Myocyte (in vitro differentiated cells): ENCODE measurements at regions not wholly inside any gene's neighbourhood (a gene's known extent, or its start where the extent isn't known, plus 50 kb on each side); places are given as distances from the start of the nearest gene placed in this dataset.
"Not testable (repeated sequence)": the region's sequence is repeated elsewhere in the genome, so short reads cannot be mapped to it uniquely, and the experiment has no call there.

Experiments
- DNase-seq: peaks from one replicate; pipeline ENCODE4 v3.0.0-alpha.2; 2012; ENCODE audit warnings: low read depth

- DNase-seq, result no peak
These were observed 101.8 kb downstream of the NUFIP1 start for GRCh38 chr13:44887515-44887914.

DNA sequence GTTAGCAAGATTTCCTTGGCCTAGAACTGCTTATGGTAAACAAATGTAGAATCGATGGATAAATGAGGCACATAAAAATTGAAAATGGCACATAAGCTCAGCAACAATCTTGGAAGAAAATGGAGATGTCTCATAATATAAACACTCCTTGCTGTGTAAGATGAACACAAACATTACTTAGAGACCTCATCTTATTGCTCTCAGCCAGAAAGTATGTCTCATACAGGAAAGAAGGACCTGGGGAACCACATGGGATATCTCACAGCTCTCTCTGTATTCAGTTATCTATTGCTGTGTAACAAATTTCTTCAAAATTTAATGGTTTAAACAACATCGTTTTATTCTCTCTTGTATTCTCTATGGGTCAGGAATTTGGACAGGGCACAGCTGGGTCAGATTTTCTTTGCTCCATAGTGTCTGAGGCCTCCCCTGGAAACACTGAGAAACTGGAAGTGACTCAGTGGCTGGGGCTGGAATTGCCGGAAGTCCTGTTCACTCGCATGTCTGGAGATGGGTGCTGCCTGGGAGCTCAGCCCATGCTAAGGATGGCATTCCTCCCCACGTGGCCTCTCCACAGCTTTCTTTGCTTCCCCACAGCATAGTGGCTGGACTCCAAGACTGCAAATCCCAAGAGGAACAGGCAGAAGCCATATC lies 105.1 kb downstream of the NUFIP1 start:
- peak; percentile 41 for DNase-seq

- peak; percentile 60 for DNase-seq
These were observed 109.7 kb downstream of the NUFIP1 start for GRCh38 chr13:44879452-44880058.

- DNase-seq, result no peak
These were observed 112.4 kb downstream of the NUFIP1 start for GRCh38 chr13:44876782-44877324.

DNA sequence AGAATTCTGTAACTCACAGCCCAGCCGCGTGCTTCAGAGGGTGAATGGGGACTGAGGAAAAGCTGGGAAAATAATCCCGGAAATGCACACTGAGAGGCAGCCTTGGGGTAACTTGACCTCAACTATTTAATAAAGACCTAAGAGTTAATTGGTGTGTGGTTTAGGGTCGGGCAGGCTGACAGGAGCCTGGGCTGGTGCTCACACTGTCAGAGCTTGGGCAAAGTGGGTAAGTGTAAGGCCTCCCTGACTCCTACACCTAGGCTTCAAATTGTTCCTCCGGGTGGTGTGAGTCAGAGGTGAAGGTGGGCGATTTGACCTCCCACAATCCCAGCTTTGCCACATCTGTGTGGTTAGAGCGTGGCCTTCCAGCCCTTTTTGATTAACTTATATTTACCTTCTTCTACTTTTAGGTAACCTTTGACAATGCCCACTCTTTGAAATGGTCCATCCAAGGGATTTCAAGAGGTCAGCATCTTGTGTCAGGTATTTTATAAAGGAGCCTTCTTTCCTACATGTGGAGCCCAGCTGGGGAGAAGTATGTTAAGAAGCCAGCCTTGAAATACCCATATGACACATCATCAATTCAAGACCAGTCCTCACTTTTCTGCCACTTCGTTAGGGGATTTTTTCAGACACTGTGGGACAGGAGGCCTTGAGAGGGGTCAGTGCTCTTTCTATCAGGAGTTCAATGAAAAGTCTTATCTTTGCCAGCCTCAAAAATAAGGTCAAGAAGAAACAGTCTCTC lies 114.2 kb downstream of the NUFIP1 start:
- no peak for DNase-seq

GRCh38 chr13:44874176-44874575 lies 115.1 kb downstream of the NUFIP1 start:
- no peak for DNase-seq

GRCh38 chr13:44873461-44873860 lies 115.8 kb downstream of the NUFIP1 start:
- no peak for DNase-seq

DNA sequence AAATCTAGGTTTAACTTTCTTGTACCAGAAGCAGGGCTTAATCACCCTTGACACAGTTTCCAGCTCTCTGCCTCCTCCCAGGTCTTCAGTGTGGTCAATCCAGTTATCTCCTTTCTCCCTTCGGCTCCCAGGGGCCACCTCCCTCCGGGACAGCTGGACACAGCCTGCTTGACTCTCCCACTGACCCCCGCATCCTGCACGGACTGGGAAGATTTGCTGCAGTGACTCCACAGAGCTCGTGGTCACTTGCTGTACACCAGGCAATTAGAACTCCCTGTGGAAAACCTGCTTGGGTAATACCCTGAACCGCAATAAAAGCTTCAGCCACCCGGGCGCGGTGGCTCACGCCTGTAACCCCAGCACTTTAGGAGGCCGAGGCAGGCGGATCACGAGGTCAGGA lies 116.5 kb downstream of the NUFIP1 start:
- peak; percentile 27 for DNase-seq

DNA sequence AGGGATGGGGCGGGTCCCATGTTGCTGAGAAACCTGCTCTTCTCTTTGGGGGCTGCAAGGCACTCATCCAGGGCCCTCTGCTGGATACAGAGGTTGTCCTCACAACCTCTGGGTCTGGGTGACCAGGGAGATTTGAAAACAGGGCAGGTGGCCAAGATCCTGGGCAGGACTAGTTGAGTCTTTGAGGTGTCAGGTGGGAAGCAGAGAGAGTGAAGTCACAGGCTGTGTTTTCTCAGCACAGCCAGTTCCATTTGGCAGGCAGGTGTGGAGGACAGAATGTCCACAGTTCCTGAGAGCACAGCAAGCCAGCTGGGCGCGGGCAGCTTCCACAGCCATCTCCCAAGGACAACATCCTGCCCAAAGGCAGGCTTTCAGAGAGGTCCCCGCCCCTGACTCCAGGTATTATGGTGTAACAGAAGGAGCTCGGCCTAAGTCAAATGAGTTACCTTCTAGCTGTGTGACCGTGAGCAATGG lies 118.8 kb downstream of the NUFIP1 start:
- DNase-seq, result no peak

- no peak for DNase-seq
These were observed 120.1 kb downstream of the NUFIP1 start for GRCh38 chr13:44869167-44869566.

- DNase-seq, result no peak
These were observed 120.9 kb downstream of the NUFIP1 start for GRCh38 chr13:44868397-44868796.

DNA sequence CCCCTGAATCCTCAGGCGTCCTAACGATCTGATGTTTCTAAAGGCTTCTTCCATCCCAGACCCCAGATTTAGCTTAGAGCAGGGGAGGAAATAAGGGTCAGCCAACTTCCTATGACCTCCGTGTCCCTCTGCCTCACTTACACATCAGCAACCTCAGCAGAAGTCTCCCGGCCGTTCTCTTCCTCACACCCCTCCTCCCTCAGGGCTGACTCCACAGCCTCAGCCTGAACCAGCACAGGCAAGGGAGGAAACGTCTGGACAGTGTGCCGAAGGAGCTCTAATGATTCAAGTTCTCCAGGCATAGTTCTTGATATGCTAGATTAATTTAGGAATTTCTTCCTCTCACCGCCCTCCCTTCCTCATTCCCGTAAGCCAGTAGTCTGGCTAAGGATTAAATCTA lies 121.4 kb downstream of the NUFIP1 start:
- DNase-seq, result no peak

DNA sequence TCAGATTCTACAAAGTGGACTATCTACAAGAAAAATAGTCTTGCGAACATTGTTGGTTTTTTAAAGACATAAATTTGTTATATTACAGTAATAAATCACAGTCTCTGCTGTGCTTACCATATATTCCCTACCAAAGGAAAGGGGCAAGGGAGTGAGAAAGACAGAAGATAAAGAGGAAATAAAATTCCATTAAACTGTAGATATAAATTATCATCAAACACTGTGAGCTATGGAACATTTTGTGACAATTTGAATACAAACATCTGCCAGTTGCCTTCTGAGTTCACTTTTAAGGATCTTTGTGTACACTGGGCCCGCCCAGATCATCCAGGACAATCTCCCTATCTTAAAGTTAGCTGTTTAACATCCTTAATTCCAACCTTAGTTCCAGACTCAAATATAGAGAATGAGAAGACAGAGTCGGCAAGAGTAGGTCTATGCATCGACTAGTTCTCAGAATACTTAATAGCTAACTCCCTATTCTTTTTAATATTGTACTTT lies 122.8 kb downstream of the NUFIP1 start:
- no peak for DNase-seq

- no peak for DNase-seq
These were observed 123.4 kb downstream of the NUFIP1 start for GRCh38 chr13:44865722-44866410.

GRCh38 chr13:44863641-44864040 lies 125.6 kb downstream of the NUFIP1 start:
- not testable (repeated sequence) for DNase-seq

- no peak for DNase-seq
These were observed 128.8 kb downstream of the NUFIP1 start for GRCh38 chr13:44860454-44860853.

GRCh38 chr13:44857736-44858135 lies 131.5 kb downstream of the NUFIP1 start:
- no peak for DNase-seq

DNA sequence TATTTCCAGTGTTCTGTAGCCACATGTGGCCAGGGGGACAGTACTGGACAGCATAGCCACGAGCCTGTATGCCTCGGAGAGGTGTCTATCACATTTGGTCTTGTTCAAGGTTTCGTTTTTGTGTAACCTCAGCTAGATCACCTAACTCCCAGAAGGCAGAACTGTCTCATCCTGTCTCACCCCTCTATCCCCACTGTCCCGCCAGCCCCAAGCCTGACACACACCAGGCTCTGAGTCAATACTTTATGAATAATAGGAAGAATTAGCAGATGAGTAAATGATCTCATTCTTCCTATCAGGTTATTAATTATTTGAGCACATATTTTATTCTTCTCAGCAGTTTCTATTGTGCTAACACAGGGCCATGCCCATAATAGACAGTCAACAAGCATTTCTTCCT lies 132.2 kb downstream of the NUFIP1 start:
- DNase-seq, result no peak

- DNase-seq, result peak; percentile 31
These were observed 133.4 kb downstream of the NUFIP1 start for GRCh38 chr13:44855860-44856259.

DNA sequence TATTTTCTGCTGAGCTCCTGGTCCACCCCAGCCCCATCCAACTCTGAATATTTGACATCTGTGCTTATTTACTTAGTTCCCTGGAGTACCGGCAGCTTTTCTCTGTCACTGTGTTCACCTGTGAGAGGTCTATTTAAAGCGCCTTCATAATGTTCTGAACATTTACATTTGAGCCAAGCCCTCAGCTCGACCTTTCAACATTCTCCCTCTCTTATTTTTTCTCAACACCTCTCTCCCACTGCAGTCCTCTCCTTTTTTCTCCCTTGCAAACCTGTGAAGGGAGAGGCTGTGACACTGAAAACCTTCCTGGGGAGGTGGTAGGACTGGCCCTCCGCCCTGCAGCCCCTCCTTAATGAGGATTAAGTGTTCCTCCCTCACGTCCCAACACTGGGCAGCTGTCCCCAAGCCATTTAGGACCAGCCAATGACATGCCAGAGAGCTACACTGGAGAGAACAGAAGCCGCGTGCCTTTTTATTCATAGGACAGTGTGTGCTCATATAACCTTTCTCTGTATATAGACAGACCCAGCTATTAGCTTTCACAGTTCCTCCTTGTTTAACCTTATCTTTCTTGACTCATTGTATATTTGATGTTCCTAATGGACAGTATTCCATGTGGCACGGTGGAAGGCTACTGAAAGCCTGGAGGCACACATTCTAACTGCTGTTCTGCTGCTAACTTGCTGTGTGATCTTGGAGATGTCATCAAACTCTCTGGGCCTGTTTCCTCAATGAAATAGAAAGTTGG lies 134.8 kb downstream of the NUFIP1 start:
- DNase-seq, result peak; percentile 72

GRCh38 chr13:44853641-44854040 lies 135.6 kb downstream of the NUFIP1 start:
- DNase-seq, result peak; percentile 26
